Ammon's horn (tissue), 1 donor: ENCODE measurements at regions not wholly inside any gene's neighbourhood (a gene's known extent, or its start where the extent isn't known, plus 50 kb on each side); places are given as distances from the start of the nearest gene placed in this dataset.

Experiments
- DNase-seq: peaks from one replicate; pipeline ENCODE4 v3.0.0-alpha.2; 2016; ENCODE audit warnings: low spot score

DNA sequence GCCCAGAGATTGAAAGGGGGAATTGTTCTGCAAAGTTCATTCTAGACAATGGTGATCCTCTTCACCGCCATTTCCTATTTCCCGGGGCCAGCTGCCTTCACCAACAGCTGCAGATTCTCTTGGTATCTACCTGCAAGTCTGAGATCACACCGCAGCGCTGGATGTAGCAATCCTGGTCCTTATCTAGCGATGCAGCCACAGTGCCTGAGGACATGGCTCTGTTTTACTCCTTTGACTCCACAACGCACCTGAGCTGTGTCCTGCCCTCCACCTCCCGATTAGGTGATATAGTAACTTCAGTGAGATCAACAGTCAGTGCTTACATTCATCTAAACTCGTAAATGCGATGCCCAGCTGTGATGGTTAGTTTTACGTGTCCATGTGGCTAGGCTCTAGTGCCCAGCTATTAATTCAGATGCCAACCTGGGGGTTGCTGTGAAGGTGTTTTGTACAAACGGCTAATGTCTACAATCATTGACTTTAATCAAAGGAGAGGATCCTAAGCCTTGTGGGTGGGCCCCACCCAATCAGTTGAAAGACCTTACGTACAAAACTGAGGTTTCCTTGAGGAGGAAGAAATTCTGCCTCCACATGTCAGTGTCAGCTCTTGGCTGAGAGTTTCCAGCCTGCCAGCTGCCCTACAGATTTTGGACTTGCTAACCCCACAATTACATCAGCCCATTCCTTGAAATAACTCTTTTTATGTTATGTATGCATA is 189.8 kb downstream of the SH3BP4 start:
- no peak for DNase-seq

DNA sequence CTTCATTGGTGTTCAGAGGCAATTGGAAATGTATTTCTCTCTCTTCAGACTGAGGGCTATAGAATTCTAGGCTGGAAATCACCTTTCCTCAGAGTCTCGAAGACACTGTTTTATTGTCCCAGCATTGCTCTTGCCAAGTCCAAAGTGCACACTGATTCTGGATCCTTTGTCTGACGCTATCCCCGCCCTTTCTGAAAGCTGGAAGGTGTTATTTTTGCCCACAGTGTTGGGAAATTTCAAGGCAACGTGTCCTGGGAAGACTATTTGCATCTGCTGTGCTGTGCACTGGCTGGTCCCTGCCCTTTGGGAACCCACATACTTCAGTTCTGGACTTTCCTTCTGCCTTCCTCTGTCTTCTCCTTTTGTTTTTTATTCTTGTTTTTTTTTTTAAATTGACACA is 190.8 kb downstream of the SH3BP4 start:
- DNase-seq = no peak

DNA sequence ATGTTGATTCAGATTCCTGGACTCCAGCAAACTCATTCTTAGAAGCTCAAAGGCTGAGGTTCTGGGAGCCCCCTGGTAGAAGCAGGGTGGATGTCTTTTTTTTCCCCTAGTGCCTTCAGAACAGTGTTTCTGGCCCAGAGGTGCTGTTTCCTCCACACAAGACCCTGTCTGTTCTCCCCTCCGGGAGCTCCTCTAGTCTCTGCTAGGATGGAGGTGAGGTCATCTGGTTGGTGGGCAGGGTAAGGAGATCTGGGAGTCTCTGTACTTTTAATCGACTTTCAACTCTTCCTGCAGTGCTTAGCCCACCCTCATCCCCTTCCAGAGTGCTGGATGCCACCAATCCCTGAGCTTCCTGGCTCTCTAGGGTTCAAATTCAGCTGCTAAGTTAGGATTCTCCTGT is 192.0 kb downstream of the SH3BP4 start:
- no peak for DNase-seq

DNA sequence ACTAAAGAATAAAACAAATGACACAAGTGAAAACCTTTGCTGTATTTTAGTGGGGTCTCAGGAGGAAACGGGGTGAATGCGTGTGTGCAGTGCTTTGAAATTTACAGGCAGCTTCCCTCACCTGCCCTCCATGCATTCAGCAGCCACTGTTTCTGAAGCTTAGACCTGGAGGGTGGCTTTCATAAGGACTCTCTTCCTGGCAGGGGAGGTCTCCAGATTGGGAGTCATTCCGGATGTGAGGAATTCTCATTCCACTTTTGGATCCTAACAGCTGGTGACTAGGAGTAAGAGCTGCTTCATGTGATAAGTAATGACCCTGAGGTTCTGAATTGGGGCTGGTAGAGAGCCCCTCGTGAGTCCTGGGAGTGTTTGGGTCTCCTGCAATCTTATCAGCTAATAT is 192.5 kb downstream of the SH3BP4 start:
- no peak for DNase-seq

DNA sequence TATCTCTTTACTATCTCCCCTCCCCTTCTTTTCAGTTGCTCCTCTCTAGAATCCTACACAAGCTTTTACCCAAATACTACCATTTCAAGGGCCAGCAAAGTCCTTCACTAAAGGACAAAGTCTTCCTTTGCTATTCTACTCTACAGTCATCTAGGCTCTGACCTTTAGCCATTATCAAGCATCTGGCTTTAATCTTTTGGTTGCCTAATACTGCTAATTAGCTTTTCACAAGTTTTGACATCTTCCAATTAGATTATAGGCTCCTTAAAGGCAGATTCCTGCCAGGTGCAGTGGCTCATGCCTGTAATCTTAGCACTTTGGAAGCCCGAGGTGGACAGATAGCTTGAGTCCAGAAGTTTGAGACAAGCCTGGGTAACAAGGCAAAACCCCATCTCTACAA is 194.4 kb downstream of the SH3BP4 start:
- DNase-seq = no peak

DNA sequence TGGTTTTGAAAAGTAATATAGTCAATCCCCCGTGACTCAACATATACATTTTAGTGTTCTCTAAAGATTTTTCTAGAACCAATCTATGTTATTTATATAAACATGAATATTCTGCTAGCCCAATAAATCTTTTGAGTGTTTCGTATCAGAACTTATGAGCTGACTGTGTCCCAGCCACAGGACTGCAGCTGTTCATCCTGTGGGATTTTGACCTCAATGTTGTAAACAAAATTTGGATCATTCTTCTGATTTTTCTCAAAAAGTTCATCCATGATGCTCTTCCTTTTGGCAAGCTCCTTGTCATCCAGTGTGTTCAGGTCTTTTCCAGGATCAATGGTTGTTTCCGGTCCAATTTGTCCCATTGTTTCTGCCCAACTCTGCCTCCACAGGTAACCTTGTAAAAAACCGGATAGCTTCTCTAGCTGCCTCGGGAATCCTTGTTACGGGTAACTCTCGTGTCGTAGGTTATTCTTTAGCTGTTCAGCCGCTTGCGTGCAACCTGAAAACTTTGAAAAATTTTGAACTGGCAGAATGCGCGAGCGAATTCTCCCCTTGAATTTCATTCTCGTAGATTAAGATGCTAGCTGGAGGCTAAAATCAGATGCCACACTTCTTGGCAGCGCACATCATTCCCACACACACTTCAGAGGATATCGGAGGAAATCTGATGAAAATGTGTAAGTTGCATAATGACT is 195.2 kb downstream of the SH3BP4 start:
- DNase-seq = no peak

- DNase-seq = no peak
These were observed 196.7 kb downstream of the SH3BP4 start for GRCh38 chr2:235148201-235149170.

DNA sequence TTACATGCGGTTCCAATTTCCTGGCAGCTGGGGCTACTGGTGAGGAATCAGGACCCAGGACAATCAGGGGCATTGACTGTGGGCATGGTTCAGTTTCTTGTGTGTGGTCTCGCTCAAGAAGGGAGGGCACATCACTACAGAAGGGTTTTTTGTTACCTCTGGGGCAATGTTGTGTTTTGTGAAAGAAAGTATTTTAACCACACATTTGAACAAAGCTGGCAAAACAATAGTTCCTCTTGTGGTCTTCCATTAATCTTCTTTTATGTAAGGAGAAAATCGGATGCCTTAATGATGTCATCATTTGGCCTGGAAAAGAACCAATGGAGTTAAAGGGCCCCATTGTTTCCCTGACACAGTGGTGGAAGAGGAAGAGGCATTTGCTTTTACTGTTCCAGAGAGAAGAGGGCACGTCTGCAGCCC is 197.4 kb downstream of the SH3BP4 start:
- DNase-seq = peak; percentile 92

DNA sequence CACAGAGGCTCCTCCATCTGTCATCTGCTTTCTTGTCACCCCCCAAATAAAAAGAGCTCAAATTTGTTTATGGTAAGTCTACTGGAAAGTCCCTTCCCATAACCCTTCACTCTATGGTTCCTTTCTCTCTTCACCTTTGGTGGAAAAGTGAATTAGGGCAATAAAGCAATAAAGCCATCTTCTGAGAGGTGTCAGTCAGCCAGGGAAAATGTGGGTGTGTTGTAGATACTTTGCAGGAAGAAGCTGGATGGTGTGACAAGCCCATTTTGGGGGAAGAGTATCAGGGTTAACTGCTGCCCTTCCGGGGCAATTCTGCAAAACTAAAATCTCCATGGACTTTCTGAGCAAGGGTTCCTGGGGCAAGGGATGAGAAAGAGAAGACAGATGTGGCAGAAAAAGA is 197.9 kb downstream of the SH3BP4 start:
- no peak for DNase-seq

GRCh38 chr2:235151152-235151551 is 199.3 kb downstream of the SH3BP4 start:
- no peak for DNase-seq

GRCh38 chr2:235155163-235155562 is 203.3 kb downstream of the SH3BP4 start:
- no peak for DNase-seq

- no peak for DNase-seq
These were observed 204.2 kb downstream of the SH3BP4 start for GRCh38 chr2:235156055-235156454.

DNA sequence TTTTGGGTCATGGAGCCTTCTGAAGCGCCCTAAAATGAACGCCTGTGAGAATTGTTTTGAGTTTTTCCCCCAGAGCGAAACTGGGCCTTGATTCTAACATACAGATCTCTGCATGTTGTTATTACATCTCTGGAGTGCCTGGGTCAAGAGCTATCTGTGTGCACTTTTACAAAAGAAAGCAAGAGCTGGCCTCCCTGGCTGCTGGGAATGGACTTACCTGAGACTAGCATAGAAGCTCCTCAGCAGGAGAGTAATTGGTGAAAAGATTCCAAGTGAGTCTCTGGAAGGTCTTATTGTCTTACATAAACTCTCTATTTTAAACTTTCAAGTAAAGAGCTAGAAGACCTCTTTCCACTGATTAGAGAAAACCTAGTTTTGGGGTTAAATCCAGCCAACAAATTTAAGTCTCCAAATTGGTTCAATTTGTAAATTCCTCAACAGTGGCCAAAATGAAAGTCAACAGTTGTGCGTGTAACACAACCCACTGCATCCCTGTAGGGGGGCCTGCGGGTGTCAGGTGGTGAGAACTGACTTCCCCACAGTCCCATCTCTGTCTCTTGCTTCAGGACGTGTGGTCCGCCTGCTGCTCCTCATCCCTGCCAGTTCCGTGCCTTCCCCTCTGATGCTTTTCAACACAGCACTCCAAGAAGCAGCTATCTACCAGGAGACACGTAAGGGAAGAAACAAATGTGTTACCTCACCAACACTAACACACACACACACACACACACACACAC is 206.1 kb downstream of the SH3BP4 start:
- no peak for DNase-seq

DNA sequence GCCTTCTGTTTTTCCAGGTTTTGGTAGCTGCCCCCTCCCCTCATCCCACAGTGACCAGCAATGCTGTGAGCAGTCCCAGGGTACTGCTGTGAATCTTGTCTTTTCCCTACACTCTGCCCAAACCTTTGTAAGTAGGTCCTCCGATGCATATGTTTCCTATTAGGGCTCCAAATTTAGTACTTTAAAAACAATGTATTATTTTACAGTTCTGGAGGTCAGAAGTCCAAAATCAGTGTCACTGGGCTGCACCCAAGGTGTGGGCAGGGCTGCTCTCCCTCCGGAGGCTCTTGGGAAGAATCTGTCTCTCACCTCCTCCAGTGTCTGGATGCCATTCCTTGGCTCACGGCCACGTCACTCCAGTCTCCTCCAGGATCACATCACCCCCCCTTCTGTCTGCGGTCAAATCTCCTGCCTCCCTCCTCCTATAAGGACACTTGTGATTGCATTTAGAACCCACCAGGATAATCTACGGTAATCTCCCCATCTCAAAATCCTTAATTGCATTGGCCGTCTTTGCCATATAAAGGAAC is 208.5 kb downstream of the SH3BP4 start:
- no peak for DNase-seq

GRCh38 chr2:235161565-235161964 is 209.7 kb downstream of the SH3BP4 start:
- no peak for DNase-seq

- no peak for DNase-seq
These were observed 210.4 kb downstream of the SH3BP4 start for GRCh38 chr2:235162082-235162836.

- no peak for DNase-seq
These were observed 211.0 kb downstream of the SH3BP4 start for GRCh38 chr2:235162837-235163197.

- no peak for DNase-seq
These were observed 213.3 kb downstream of the SH3BP4 start for GRCh38 chr2:235165136-235165535.

GRCh38 chr2:235165631-235166030 is 213.8 kb downstream of the SH3BP4 start:
- DNase-seq = no peak

DNA sequence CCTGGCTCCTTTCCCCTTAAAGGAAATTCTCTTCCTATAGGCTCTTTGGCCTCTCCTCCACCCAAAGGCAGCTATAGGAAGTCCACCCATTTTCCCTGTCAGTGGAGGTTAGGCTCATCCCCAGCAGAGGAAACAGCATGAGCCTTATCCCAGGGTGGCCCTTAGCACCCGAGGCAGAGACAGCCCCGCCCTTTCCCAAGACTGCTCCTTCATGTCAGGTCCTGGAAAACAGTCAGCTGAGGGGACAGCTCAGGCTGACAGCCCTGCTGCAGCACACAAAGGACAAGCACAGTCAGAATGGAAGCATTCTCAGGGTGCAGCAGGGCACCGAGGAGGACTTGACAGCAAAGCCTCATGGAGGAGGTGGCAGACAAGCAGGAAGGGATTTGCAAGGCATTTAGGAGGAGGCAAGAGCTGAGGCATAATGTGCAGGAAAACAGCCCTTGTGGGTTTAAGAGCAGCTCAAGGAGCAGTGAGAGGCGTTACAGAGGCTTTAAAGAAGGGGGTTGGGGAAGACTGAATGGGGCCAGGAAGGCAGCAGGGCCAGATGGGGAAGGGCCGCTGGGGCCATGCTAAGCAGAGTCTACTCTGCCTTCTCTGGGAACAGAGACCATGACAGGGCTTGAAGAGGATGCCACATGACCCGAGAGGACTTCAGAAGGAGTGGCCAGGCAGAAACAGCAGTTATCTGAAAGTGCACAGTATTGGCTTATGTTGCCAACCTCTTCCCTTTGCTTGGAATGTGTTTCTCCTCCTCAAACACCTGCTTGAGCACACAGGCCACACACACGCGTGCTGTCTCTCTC is 216.6 kb downstream of the SH3BP4 start:
- no peak for DNase-seq
